Pons (tissue), 1 donor: ENCODE measurements at regions not wholly inside any gene's neighbourhood (a gene's known extent, or its start where the extent isn't known, plus 50 kb on each side); places are given as distances from the start of the nearest gene placed in this dataset.
"Not testable (repeated sequence)": the region's sequence is repeated elsewhere in the genome, so short reads cannot be mapped to it uniquely, and the experiment has no call there.

Experiments
- DNase-seq: peaks from one replicate; pipeline ENCODE4 v3.0.0-alpha.2; 2016; ENCODE audit warnings: low spot score

DNA sequence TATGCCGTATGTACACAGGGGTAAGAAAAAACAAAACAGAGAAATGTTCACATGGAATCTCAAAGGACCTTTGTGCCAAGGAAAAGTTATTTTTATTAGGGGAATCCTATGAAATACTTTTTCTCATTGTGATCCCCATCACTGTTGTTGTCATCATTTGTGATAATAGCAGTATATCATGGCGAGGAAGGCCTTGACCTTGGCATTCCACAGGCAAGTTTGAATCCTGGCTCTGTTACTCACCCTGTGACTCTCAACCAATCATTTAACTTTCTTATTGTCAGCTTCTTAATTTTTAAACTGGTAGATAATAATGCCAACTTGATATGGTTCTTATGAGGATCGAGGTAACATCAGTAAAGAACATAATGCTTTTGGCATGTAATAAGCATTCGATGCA, 142.2 kb upstream of the DDHD1 start:
- DNase-seq = no peak

DNA sequence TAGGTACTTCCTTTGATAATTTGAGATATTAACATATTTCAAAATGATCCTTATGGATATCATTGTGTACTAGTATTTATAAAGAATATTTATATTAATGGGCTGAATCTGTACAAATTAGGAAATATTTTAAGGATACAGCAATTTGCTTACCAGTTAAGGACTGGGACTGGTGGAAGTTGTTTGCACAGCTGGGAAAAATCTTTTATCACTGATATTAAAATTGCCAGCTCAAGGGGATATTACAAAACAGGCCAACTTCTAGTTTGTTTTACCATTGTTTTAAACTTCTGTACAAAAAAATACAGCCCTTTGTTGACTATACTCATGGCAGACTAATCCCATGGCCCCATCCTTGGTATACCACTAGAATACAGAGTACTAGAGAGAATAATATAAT, 133.2 kb upstream of the DDHD1 start:
- no peak for DNase-seq

DNA sequence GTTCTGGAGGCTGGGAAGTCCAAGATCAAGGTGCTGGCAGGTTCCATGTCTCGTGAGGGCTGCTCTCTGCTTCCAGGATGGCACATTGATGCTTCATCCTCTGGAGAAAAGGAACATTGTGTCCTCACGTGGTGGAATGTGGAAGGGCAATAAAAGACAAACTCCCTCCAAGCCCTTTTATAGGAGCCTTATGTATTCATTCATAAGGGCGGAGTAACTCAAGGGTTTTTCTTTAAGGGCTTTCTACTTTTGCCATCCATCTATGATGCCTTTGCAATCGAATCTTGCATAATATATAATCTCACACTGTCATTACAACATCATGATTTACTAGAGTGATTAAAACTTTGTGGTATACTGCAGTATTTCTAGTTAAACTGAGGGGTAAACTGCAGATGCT, 132.7 kb upstream of the DDHD1 start:
- DNase-seq = no peak

DNA sequence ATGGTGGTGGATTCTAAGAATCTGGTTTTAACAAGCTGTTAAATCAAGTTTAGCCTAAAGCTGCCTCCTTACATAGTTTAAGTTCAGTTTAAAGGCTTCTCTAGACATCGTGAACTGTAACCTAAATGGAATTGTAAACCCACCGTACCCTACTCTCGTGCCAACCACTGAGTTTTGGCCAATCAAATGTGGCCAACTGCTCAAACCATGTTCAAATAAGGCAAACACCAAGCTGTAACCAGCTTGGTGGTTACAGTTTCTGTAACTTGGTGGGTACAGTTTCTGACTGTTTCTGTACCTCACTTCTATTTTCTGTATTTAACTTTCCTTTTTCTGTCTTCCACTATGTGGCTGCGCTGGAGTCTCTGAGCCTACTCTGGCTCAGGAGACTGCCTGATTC, 131.9 kb upstream of the DDHD1 start:
- no peak for DNase-seq

DNA sequence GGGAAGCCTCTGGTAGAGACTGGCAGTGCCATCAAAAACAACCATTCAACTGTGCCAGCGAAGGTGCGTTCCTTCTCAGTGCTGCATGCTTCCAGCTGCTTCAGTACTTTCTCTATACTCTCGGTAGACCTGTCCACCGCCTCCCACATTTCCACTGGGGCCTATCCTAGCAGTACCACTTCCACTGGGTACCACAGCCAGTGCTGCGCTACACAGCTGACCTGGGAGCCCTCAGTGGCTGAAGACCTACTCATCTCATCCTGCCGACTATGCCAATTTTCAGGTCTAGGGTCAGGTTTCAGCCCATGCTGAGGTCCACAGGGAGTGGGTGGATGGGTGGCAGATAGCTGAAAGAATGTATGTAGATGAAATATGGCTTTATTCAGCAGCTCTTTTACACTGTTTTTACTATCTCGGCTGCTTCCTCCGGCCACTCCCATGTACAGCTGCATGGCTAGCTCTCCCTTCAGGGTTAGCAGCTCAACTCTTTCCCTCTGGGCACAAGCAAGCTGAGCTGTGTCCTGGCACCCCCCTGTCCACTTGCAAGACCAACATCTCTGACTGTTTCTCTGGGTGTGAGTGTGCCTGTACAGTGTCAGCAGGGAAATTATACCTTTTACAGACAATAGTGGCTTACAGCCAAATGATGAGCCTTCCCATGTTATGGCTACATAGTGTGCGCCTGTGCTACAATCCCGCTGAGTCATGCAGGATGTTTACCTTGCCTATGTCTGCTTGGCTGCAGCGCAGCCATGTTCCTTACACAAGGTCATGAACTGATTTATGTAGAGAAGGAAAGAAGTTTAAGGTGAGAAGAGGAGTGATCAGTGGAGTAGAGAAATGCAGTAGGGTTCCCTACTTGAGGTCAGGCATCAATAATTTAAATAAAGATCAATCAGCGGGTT, 125.7 kb upstream of the DDHD1 start:
- no peak for DNase-seq

DNA sequence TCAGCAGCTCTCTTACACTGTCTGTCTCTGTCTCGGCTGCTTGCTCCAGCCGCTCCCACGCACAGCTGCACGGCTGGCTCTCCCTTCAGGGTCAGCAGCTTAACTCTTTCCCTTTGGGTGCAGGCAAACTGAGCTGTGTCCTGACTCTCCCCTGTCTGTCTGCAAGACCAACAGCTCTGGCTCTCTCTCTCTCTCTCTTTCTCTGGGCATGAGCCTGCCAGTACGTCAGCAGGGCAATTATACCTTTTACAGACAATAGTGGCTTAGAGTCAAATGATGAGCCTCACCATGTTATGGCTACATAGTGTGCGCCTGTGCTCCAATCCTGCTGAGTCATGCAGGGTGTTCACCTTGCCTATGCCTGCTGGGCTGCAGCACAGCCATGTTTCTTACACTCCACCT, 120.5 kb upstream of the DDHD1 start:
- DNase-seq = no peak

DNA sequence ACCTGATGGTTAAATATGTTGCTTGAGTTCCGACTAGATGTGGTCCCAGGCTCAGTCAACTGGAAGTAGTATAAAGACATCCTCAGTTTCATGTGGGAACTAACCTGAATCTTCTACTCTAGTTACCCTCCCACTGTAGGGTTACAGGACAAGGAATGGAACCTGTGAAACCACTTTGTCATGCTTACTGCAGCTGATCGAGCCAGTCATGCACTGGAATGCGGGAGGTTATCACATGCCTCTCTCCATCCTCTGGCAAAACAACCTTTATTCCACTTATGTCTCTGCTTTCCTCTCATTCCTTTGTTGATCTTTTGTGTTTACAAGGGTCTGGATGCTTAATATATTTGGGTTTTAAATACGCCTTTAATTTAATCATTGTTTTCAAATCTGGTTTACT, 111.9 kb upstream of the DDHD1 start:
- no peak for DNase-seq

DNA sequence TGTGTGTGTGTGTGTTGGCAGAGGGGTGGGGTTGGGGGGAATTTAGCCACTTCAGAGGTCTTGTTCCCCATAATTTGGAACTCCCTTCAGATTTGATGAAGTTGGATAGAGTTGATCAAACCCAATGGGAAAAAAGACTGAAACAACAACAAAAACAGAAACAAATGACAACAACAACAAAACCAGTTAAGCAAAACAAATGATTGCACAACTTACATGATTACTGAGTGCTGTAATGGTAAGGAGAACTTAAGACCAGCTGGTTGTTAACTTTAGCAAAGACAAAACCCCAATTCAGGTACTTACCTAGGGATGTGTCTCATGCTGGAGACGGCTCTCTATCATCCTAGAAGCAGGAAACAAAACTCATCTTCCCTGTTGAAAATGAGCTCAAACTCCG, 107.8 kb upstream of the DDHD1 start:
- DNase-seq = no peak

DNA sequence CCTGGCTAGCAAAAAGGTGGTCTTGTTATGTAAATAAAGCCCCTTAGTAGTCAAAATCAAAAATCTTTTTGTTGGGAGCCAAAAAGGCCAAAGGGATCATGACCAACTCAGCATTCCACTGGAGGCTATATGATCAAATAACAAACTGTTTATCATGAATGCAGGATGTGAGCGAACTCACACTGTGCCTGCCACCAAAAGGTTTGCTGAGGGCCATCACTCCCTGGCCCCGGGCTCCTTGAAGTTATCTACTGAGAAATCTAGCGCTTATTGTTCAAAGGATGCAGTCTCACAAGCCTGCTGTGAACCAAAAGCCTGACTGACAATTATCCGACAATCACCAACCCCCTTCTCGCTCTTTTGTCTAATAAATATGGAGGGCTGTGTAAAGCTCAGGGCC, 107.2 kb upstream of the DDHD1 start:
- DNase-seq = no peak

DNA sequence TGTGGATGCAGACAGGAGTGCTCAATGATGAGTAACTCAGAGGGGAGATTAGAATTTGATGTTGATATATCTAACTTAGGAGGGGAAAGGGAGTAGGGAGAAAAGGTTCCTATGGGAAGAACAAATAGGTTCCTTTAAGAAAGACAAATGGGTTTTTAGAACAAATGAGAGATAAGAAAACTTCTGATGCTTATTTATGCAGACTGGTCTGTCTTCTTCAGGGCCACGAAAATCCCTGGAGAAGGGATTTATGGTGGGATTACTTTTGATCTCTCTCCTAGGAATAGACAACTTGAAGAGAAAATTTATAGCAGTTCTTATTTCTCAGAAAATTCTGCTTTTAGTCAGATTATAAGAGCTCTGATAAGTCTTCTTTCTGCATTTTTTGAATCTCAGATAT, 99.0 kb upstream of the DDHD1 start:
- no peak for DNase-seq

DNA sequence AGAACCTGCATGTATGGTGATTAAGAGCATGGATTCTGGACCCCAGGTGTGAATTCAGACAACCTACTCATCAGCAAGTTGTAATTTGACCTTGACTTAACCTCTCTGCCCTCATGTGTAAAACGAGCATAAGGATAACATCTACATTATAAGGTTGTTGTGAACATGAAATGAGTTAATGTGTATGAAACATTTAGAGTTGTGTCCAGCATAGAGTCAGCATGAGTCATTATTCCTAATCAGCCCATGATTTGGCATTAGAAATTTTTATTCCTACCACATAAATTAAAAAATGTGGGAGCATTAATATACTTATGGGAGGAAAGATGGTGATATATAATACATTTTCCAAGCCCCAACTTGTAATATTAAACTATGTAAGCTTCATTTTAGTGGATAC, 95.9 kb upstream of the DDHD1 start:
- DNase-seq = no peak

DNA sequence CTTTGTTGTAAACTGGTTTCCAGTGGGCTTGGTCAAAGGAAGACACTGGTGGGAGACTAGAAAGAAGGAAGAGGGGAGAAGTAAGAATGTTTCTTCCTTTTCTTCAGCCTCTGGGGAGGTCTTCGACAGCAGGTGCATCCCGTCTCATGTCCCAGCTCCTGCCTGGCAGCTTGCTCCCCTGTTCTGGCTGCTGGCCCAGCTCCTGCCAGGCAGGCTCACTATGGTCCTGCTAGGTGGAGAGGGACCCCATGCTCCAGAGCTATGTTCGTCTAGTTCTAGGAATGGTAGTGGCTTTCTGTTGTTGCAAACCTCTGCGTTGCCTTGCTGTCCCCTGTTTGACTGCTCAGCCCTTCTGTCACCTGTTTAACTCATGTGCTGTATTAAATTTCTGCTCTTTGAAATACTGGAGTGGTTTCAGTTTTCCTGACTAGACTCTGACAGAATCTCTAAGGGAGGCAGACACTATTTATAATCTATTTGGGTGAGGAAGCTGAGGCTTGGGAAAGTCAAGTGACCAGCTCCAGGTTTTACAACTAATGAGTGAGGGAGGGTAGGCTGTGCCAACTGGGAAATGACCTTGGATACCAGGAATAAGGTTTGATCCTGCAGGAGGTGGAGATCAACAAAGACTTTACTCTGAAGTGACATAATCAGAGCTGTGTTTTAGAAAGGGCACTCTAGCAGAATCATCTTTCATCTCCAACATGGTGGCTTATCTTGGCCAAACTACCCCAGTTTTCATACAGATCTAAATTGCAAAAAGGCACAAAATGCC, 94.7 kb upstream of the DDHD1 start:
- DNase-seq = no peak

DNA sequence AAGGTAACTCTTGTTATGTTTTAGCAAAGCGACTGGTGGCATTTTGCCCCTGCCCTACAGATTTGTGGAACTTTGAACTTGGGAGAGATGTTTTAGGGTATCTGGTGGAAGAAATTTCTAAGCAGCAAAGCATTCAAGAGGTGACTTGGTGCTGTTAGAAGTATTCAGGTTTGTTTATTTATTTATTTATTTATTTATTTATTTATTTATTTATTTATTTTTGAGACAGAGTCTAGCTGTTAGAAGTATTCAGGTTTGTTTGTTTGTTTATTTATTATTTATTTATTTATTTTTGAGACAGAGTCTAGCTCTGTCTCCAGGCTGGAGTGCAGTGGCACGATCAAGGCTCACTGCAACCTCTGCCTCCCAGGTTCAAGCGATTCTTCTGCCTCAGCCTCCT, 89.8 kb upstream of the DDHD1 start:
- DNase-seq = not testable (repeated sequence)

DNA sequence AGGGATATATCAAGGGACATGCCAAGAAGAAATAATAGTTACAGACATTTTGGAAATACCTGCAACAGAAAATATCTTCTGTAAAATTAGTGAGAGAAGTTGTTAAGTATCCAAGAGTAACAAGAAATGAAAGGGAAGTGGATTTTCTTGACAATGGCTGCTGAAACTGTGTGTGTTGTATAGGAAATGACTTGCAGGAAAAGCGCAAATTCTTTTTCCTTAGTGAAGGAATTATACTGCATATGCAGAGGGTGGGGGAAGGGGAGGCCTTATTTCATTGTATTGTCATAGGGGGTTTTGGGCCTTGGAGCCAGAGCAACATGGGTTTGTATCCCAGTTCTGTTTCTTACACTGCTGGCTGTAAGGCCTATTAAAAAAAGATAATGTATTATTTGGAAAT, 84.4 kb upstream of the DDHD1 start:
- DNase-seq = no peak

DNA sequence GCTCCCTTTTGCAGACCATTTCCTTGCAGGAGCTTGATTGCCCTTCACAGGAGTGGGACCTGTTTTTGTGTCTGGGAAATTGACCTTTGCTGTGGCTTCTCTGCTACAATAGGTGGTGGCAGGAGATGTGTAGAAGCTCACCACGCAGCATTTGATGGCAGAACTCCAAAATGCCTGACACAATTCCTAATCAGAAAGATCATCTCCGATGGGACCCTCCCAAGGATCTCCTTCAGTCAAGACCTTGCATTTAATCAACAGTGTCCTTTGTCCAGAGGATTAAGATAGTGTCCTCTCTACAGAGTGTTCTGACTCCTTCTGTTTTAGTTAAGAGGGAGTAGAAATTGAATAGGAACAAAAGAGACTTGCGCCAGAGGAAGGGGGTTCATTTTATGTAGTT, 83.6 kb upstream of the DDHD1 start:
- no peak for DNase-seq

DNA sequence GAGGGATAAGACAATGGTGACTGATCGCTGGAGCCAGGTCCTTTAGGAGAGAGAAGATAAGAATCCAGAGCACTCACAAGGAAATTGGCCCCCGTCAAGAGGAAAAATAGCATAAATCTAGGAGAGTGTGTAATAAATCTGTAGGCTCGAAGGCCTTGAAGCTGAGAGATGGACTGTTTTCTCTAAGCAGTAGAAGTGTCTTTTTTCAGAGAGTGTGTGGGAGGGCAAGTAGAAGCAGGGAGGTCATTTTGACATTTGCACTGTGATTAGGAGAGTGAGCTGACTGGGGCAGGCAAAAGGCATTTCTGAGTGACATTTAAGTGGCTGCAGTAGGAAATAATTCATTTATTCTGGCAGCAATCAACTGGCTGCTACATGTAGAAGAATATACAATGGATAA, 78.0 kb upstream of the DDHD1 start:
- no peak for DNase-seq

DNA sequence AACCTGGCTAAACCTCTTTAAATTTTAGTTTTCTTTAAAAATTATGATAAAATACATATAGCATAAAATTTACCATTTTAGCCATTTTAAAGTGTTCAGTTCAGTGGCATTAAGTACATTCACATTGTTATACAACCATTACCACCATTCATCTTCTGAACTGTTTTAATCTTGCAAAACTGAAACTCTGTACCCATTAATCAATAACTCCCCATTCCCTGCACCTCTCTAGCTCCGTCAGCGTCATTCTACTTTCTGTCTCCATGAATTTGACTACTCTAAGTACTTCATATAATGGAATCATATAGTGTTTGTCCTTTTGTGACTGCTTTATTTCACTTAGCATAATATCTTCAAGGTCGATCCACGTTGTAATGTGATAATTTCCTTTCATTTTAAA, 75.8 kb upstream of the DDHD1 start:
- DNase-seq = no peak

DNA sequence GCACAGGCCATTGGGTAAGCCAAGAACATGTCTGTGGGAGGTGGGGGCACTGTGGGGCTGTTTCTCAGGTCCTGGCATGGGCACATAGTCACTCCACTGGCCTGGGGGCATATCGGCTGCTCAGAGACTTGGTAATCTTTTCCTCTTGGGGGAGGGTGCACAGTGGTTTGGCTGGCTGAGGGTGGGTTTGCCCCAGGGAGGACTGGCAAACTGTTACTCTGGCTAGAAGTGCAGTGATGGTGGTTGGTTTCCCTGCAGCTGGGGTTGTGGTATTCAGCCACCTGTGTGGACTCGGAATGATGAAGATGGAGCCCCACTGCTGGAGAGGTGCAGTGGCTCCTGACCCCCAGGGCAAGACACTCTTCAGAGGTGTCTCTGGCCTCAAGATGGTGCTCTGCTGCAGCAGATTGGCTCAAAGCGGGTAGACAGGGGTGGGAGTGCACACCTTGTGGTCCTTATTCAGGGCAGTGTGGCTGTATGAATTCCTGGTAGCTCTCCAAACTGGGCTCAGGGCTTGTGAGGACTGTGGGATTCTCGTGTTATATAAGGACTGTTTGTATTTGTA, 74.1 kb upstream of the DDHD1 start:
- DNase-seq = no peak

DNA sequence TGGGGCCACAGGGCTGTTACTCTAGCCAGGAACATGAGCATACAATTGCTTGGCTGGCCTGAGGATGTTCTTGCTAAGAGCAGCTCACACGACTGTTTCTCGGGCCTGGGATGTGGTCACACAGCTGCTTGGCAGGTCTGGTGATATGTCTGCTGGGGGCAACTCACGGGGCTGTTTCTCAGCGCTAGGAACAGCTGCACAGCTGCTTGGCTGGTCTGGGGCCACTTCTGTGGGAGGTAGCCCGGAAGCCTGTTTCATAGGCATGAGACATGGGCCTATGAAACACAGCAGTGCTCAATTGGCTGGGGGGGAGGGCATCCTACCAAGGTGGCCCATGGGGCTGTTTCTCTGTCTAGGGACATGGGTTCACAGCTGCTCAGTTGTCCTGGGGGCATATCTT, 73.4 kb upstream of the DDHD1 start:
- DNase-seq = no peak

DNA sequence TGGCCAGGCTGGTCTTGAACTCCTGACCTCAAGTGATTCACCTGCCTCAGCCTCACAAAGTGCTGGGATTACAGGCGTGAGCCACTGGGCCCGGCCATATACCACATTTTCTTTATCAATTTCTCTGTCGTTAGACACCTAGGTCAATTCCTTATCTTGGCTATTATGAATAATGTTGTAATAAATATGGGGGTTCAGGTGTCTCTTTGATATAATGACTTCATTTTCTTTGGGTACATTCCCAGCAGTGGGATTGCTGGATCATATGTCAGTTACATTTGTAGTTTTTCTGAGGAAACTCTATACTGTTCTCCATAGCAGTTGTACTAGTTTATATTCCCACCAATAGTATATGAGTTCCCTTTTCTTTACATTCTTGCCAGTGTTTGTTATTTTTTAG, 67.8 kb upstream of the DDHD1 start:
- no peak for DNase-seq

DNA sequence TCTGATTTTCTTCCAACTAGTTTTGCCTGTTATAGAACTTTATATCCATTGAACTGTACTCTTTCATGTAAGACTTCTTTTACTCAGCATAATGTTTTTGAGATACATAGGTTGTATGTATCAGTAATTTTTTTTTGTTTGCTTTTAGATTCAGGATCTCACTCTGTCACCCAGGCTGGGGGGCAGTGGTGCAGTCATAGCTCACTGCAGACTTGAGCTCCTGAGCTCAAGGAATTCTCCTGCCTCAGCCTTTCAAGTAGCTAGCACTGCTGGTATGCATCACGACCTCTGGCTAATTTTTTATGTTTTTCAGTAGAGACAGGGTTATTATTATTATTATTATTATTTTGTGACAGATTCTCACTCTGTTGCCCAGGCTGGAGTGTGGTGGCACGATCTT, 65.0 kb upstream of the DDHD1 start:
- no peak for DNase-seq

DNA sequence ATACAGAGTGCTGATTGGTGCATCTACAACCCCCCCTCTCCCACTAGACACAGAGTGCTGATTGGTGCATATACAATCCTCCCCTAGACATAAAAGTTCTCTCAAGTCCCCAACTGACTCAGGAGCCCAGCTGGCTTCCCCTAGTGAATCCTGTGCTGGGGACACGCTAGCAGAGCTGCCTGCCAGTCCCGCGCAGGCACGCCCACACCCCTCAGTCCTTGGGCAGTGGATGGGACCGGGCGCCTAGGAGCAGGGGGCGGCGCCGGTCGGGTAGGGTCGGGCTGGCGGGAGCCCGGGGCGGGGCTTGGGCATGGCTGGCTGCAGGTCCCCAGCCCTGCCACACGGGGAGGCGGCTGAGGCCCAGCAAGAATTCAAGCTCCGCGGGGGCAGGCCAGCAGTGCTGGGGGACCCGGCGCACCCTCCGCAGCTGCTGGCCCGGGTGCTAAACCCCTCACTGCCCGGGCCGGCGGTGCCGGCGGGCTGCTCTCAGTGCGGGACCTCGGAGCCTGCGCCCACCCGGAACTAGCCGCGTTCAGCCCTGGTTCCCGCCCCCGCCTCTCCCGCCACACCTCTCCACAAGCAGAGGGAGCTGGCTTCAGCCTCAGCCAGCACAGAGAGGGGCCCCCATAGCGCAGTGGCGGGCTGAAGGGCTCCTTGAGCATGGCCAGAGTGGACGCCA, 64.3 kb upstream of the DDHD1 start:
- peak; percentile 24 for DNase-seq

DNA sequence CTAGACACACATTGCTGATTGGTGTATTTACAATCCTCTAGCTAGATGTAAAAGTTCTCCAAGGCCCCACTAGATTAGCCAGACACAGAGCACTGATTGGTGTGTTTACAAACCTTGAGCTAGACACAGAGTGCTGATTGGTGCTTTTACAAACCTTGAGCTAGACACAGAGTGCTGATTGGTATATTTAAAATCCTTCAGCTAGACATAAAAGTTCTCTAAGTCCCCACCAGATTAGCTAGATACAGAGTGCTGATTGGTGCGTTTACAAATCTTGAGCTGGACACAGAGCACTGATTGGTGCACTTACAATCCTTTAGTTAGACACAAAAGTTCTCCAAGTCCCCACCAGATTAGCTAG, 63.8 kb upstream of the DDHD1 start:
- DNase-seq = not testable (repeated sequence)
